Stimulated activated CD4-positive, alpha-beta T cell treated with anti-CD3 and anti-CD28 coated beads, Interleukin-1b, Interleukin-23, amount 100 ng/mL, for 48 hours (primary cell): ENCODE measurements at regions not wholly inside any gene's neighbourhood (a gene's known extent, or its start where the extent isn't known, plus 50 kb on each side); places are given as distances from the start of the nearest gene placed in this dataset.

ENCODE experiments used
- DNase-seq: peaks from one replicate; pipeline ENCODE4 v3.0.0-alpha.2; 2020

GRCh38 chr2:9103663-9104277 lies 100.3 kb upstream of the MBOAT2 start:
- no peak for DNase-seq

- no peak for DNase-seq
Measured at GRCh38 chr2:9102861-9103662, 99.6 kb upstream of the MBOAT2 start.

DNA sequence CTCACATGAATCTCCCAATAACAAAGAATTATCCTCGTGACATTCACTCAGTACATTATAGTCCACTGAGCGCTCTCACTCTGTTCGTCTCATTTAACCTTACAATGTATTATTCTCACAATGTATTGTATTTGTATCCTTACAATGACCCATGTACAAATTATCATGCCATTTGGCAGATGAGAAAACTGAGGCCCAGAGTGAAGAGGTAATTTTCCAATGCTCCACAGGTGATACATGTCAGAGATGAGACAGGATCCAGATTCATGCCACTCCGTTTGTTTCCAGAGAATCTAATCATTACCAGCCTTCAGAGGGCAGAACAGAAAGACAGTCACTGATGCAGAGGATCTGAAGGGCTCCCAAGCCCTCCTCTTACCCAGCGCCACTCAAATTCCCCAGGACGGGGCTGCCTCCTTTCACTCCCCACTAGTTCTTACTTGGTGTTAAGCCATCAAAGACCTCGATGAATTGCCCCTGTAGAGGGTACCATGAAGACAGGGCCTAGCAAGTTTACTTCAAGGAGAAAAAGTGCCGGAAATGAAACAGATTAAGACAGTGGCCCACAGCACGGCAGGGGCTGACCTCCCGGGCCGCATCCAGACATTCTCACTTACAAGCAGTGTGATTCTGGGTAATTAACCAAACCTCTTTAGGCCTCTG lies 98.4 kb upstream of the MBOAT2 start:
- no peak for DNase-seq

GRCh38 chr2:9100080-9100876 lies 96.8 kb upstream of the MBOAT2 start:
- DNase-seq = no peak

- DNase-seq = peak; percentile 60
Measured at GRCh38 chr2:9099341-9099751, 95.9 kb upstream of the MBOAT2 start.

DNA sequence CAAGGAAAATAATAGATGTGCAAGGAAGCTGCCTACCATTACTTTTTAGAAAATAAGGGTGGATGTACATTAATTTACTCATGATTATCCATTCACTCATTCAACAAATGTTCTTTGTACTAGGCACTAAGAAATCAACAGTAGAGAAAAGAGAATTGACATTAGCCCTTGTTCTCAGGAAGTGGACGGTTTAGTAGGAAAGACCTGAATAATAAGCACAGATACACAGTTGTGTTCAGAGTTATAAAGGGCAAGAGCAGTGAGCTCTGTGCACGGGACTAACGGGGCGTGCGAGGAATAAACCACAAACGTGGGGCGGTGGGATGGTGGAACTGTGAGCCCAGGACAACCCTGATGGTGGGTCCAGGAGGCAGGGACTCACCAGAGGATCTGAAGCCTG lies 94.4 kb upstream of the MBOAT2 start:
- no peak for DNase-seq

DNA sequence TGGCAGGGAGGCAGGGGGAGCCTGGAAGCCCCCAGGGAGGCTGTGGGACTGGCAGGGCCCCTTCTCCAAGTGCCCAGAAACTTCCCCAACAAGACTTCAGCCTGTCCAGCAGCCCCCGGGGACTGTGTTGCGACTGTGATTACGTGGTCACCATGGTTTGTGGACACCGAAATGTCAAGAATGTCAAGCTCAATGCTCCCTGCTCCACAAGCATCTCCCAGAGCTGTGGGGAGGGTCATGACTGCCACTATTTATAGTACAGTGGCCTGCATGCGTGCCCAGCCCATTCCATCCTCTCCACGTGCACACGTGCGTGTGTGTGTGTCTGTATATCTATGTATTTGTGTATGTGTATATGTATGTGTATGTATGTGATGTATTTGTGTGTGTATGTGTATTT lies 93.8 kb upstream of the MBOAT2 start:
- no peak for DNase-seq

DNA sequence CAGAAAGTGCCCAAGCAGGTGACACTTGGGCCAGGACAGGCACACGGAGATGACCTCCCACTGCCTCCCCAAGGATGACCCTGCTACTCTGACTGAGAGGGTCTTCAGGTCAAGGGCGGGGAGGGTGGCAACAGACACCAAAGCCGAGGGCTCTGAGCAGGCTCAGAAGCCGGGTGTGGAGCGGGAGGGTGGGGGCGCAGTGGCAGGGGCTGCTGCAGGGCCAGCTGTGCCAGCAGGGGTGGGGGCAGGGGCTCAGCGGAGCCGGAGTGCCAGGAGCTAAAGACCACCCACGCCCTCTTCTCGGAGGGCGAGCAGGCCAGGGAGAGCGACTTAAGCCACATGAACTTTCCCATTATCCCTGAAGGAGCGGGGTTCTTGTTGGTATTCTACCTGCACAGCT lies 93.3 kb upstream of the MBOAT2 start:
- DNase-seq = no peak

- DNase-seq = no peak
Measured at GRCh38 chr2:9095690-9096089, 92.2 kb upstream of the MBOAT2 start.

DNA sequence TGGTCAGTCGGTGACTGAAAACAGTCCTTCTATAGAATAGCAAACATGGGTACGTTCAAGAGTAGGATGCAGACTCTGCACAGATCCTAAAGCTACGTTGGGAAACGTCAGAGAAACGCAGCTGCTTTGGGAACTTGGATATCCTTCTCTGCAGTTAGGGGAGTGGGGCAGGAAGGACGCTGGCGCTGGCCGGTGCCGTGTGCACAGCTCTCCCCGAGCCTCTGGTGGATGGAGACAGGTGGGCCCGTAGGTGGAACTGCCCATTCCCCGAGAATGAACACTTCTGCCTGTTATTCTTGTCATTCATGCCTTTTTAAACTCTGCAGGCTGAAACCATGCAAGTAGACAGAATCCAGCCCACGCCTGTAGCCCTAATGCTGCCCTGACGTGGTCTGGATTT lies 91.7 kb upstream of the MBOAT2 start:
- no peak for DNase-seq

DNA sequence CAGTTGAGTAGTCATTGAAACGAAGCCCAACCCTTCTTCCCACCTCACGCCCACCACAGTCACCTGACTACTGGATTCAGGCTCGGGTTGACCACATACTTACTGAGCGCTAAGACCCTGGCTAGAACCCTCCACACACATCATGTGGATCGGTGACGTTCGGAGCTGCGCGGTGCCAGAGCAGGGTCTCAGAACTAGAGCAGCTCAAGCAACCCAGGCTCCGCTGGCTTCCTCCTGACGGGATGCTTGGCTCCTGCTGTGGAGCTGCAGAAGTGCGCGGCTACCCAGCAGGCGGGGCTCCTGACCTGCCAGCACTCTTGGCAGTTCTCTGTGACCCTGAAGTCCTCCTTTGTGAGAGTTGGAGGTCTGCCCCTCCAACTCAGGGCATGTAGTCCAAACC lies 90.6 kb upstream of the MBOAT2 start:
- no peak for DNase-seq

DNA sequence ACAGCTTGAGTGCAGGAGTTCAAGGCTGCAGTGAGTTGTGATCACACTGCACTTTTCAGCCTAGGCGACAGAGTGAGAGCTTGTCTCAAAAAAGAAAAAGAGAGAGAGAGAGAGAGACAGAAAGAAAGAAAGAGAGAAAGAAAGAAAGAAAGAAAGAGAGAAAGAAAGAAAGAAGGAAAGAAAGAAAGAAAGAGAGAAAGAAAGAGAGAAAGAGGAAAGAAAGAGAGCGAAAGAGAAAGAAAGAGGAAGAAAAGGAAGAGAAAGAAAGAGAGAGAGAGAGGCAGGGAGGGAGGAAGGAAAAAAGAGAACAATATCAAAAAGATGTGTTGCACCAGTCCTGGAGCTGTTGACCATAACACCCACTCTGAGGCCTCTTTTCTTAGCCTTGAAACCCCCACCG lies 89.8 kb upstream of the MBOAT2 start:
- DNase-seq = no peak

GRCh38 chr2:9092383-9093282 lies 89.1 kb upstream of the MBOAT2 start:
- no peak for DNase-seq

DNA sequence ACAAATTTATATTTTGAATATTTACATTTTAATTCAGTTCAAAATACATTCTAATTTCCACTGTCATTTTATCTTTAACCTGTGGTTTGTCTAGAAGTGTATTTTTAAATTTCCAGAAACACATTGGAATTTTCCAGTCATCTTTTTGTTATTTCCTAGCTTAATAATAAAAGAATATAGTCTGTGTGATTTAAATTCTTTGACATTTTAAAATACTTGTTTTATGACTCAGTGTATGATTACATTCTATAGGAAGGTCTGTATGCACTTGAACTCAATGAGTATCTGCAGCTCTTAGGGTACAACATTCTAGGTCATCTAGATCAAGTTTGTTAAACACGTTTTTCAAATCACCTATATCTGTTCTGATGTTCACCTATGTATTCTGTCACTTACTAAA lies 88.3 kb upstream of the MBOAT2 start:
- DNase-seq = no peak

DNA sequence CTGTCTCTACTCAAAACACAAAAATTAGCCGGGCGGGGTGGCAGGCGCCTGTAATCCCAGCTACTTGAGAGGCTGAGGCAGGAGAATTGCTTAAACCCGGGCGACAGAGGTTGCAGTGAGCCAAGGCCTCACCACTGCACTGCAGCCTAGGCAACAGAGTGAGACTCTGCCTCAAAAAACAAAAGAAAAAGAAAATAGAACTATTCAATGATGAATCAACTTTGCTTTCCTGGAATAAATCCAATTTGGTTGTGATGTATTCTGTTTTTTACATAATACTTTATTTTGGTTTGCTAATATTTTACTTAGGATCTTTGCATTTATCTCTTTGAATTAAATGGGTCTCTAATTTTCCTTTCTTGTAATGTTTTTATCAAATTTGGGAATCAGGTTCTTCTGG lies 86.3 kb upstream of the MBOAT2 start:
- DNase-seq = no peak

- DNase-seq = no peak
Measured at GRCh38 chr2:9087121-9087681, 83.7 kb upstream of the MBOAT2 start.

DNA sequence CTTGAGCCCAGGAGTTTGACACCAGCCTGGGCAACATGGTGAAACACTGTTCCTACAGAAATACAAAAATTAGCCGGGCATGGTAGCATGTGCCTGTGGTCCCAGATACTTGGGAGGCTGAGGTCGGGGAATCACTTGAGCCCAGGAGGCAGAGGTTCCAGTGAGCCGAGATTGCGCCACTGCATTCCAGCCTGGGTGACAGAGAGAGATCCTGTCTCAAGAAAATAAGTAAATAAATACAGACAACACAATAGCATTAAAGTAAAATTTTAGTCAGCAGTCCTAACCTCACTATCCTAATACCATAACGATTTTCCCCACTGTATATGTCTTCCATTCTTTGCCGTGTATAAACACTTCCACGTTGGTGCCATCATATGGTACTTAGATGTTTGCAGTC lies 83.0 kb upstream of the MBOAT2 start:
- DNase-seq = no peak

- no peak for DNase-seq
Measured at GRCh38 chr2:9085353-9085752, 81.9 kb upstream of the MBOAT2 start.

DNA sequence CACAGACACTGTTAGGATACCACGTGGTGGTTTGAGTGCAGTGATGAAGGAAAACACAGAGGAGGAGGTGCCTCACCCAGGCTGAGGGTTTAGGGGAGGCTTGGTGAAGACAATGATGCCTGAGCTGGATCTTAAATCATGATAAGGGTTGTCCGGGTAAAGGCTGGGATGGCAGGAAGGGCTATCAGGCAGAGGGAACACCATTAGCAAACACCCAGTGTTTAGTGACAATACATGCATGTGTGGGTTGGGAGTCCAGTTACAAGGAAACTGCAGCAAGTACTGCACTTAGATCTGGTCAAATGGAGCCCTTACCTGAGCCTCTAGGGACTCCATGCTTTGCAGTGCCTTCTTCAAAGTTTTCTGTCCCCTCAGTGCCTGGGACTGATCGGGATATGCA lies 79.8 kb upstream of the MBOAT2 start:
- no peak for DNase-seq

DNA sequence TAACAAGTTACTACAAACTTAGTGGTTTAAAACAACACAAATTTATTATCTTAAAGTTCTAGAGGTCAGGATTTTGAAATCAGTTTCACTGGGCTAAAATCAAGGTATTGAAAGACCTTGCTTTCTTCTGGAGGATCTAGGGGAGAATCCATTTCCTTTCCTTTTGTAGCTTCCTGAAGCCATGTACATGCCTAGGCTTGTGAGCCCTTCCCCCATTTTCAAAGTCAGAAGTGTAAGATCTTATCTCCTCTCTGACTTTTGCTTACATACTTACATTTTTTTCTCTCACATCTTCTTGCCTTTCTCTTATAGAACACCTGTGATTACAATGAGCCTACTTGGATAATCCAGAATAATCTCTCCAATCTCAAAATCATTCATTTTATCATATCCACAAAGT lies 78.7 kb upstream of the MBOAT2 start:
- no peak for DNase-seq

DNA sequence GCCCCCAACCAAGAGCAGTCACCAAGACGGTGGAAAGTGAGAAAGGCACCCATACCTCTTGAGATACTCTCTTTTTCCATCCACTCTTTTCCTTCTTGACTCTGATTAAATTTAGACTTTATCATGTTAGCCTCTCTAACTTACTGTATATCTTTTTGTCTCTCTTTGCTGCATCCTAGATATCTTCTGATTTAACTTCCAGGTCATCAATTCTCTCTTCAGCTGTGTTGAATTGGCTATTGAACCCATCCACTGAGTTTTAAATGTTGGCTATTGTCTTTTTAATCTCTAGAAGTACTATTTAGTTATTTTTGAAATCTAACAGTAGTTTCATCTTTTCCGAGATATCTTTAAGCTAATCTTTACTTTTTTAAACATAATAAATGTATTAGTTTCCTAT lies 78.3 kb upstream of the MBOAT2 start:
- no peak for DNase-seq

- no peak for DNase-seq
Measured at GRCh38 chr2:9078405-9078804, 74.9 kb upstream of the MBOAT2 start.
